Esophagus squamous epithelium (tissue), 4 donors: ENCODE measurements at regions not wholly inside any gene's neighbourhood (a gene's known extent, or its start where the extent isn't known, plus 50 kb on each side); places are given as distances from the start of the nearest gene placed in this dataset.

Experiments
- POLR2A ChIP-seq, 4 donors: fragments of 450-650 bp; IDR thresholded peaks; one replicate each; pipeline ENCODE4 v1.6.1; 2017; ENCODE audit warnings: antibody characterized with exemption in 4 of 4, mild to moderate bottlenecking in 4 of 4, moderate library complexity in 3 of 4
- TF ChIP-seq, protein P1 (sequence below), 6 experiments: fragments of 450-650 bp in 4 of 6; fragments of 200-600 bp in 2 of 6; sonication (generic) in 2 of 6; IDR thresholded peaks; one replicate each; pipeline ENCODE4 v1.5.1; 2016 to 2019; ENCODE audit warnings: antibody characterized with exemption in 6 of 6, mild to moderate bottlenecking in 4 of 6, moderate library complexity in 4 of 6

DNA sequence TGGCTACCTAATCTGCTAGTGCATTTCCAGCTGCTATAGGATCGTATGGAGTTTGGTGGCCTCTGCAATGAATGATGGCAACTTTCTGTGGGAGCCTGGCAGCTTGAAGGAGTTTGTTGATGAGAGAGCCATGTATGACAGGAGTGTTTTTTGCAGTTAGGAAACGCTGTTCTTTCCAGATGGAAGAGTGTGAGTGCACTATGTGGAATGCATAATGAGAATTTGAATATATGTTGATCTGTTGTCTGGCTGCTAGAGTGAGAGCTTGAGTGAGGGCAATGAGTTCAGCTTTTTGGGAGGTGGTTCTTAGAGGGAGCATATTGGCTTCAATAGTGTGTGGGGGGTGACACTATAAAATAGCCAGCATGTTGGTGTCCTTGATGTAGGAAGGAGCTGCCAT is 51.0 kb upstream of the APOBEC4 start:
- no peak for TF ChIP-seq POLR2A (IDR thresholded peaks at IDR 0.05)
- TF ChIP-seq, protein P1, sequence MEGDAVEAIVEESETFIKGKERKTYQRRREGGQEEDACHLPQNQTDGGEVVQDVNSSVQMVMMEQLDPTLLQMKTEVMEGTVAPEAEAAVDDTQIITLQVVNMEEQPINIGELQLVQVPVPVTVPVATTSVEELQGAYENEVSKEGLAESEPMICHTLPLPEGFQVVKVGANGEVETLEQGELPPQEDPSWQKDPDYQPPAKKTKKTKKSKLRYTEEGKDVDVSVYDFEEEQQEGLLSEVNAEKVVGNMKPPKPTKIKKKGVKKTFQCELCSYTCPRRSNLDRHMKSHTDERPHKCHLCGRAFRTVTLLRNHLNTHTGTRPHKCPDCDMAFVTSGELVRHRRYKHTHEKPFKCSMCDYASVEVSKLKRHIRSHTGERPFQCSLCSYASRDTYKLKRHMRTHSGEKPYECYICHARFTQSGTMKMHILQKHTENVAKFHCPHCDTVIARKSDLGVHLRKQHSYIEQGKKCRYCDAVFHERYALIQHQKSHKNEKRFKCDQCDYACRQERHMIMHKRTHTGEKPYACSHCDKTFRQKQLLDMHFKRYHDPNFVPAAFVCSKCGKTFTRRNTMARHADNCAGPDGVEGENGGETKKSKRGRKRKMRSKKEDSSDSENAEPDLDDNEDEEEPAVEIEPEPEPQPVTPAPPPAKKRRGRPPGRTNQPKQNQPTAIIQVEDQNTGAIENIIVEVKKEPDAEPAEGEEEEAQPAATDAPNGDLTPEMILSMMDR (IDR thresholded peaks at IDR 0.05): no peak
